ENCODE measurements at regions not wholly inside any gene's neighbourhood (a gene's known extent, or its start where the extent isn't known, plus 50 kb on each side); places are given as distances from the start of the nearest gene placed in this dataset.
"Not testable (repeated sequence)": the region's sequence is repeated elsewhere in the genome, so short reads cannot be mapped to it uniquely, and the experiment has no call there.

DNA sequence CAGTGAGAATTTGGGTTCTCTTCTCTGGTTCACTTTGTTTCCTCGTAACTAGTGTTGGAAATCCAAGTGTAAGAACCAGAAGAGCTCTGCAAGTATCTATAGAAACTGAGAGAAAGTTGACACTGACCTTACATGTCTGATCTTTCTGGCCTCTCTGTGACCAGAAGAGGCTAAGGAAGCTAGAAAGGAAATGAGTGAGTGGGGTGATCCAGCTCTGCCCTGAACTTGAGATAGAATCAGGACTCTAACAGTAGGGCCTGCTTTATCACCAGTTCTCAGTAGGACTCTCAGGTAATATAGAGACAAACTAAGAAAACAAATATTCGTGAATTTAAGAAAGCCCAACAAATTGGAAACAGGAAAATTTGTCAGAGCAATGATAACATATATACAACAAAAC is 441.2 kb upstream of the ZNF804A start:
- no peak for DNase-seq

DNA sequence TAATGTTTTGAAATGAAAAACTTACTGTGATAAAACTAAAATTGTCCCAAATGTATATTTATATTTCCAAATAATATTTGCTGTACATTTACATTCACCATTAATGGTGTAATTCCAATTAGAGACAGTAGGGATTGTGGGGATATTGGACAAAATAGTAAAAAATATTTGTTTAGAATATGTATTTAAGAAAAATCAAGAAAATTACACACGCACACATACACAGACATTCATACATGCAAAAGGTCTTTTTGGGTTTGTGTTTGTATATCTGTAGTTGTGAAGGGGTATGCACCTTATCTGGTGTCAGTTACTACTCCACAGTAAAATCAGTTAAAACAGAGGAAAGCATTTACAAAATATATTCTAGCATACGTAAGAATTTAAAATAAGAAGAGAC is 435.9 kb upstream of the ZNF804A start:
- DNase-seq: no peak

DNA sequence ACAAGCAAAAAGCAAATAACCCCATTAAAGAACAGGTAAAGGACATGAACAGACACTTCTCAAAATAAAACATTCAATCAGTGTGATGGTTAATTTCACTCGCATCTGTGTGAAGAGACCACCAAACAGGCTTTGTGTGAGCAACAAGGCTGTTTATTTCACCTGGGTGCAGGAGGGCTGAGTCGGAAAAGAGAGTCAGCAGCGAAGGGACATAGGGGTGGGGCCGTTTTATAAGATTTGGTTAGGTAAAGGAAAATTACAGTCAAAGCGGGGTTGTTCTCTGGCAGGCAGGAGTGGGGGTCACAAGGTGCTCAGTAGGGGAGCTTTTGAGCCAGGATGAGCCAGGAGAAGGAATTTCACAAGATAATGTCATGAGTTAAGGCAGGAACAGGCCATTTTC is 429.5 kb upstream of the ZNF804A start:
- not testable (repeated sequence) for DNase-seq

DNA sequence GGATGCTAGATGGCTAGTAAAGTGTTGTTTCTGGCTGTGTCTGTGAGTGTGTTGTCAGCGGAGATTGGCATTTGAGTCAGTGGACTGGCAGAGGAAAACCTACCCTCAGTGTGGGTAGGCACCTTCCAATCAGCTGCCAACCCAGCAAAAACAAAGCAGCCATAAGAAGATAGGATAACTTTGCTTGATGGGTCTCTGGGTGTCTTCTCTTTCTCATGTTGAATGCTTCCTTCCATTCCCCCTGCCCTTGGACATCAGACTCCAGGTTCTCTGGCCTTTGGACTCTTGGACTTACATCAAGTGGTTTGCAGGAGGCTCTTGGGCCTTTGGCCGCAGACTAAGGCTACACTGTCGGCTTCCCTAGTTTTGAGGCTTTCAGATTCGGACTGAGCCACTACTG is 429.0 kb upstream of the ZNF804A start:
- DNase-seq: no peak

DNA sequence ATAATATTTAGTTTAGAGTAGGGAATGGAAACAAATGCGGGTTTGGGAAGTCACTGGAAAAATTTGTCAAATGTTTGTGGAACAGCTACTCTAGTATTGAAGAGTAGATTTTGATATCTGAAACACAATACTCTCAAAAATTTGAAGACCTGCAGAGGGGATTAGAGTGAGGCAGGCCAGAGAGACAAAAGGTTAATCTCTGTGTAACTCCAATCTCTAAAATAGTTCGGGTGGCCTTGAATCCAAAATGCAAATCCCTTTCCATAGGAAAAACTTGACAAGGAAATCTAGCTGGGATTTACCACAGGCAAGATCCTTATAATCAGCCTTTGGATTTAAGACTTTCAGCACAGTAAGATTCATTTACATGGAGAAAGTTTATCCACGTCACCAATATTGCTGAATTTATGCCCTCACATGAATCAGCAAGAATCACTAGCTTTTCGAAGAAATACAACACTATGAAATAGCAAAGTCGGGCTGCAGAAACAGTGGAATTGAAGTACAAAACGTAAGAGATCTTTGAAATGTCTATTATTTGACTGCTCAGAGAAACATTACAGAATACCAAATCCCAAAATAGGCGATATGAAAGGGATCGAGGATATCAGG is 423.7 kb upstream of the ZNF804A start:
- no peak for DNase-seq

DNA sequence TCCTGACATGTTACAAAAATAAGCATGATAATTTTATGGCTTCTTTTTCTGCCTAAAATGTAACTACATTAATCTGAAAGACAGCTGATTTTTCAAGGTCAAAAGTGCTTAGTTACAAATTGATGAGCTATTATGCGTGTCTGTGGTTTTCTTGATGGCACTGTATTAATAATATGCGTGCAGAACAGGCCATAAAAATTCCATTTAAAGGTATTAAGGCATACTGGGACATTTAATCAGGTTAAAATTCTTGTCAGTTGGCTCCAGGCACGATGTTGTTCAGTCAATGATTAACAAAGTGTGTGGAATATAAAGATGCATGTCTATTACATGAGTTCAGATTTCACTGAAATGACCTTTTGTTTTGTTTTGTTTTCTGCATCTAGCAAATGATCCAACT is 420.1 kb upstream of the ZNF804A start:
- DNase-seq: no peak

DNA sequence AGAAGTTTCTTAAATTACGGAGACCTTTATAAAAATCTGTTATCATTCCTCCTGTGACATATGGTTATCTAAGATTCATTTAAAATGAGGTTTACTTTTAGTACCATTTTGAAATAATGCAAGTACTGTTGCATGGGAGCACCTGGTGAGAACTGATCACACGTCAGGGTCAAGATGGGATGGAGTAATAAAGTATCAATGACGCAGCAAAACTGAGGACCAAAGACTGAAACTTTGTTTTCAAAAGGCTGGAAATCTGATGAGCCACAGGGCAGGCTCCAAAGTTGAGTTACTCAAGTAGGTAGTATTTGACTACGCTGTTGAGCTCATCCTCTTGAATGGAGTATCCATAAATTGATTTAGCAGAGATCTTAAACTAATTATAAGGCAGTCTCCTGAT is 411.9 kb upstream of the ZNF804A start:
- DNase-seq: no peak

DNA sequence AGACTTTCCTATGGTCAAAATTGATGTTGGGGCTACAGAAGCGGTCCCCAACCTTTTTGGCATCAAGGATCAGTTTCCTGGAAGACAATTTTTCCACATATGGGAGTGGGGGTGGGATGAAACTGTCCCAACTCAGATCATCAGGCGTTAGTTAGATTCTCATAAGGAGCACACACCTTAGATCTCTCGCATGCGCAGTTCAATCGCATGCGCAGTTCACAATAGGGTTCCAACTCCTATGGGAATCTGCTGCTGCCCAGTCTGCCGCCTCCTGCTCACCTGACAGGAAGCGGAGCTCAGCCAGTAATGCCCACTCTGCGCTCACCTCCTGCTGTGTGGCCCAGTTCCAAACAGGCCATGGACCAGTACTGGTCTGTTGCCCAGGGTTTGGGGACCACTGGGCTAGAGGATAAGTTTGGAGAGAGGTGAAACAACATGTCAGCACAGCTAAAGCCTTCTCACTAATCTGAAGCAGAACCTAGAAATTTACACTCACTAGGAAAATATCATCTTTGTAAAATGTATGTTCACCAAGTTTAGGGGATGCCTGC is 410.8 kb upstream of the ZNF804A start:
- no peak for DNase-seq

DNA sequence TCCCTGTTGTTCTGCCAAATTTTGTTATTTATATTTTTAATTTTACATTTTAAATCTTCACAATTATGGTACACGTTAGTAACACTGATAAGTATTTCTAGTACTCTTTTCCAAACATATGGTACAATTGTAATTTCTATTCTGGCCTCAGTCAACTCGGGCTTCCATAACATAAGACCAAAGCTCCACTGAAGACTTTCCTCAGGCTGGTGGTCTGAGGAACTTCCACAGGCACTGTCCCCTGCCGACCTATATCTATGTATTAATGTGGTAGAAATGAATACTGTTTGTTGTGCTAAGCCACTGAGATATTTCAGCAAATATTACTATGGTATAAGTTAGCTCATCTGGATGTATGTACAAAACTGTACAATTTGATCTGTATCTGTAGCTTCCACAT is 407.6 kb upstream of the ZNF804A start:
- DNase-seq: no peak

DNA sequence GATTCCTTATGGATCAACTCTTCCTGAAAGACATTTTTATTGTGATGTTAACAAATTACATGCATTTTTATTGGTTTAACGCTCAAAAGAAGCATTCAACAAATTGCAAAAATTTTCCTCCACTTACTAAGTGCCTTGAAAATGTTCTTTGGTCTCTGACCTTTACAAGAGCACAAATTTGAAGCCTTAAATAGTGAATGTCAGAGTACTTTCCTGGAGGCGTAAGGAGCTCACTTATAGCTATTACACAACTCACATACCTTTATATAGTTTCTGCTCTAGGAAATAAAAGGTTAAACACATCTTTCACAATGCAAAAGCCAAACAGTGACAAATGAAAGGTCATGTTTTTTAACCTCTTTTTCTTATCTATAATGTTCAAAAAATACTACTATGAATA is 405.7 kb upstream of the ZNF804A start:
- DNase-seq: no peak

DNA sequence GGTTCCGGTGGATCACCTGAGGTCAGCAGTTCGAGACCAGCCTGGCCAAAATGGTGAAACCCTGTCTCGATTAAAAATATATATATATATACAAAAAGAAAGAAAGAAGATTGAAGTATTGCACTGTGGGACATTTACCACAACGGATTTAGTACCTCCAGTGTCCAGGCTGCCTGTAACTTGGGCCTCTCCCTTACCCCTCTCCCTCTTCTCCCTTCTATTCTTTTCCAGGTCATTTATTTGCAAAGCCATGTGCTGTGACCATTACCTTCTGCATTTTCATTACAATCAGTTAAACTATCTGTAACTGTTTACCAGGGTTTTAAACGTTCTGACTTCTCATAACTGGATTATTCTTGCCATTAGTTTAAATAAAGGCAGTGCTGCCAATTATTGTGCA is 400.9 kb upstream of the ZNF804A start:
- no peak for DNase-seq

DNA sequence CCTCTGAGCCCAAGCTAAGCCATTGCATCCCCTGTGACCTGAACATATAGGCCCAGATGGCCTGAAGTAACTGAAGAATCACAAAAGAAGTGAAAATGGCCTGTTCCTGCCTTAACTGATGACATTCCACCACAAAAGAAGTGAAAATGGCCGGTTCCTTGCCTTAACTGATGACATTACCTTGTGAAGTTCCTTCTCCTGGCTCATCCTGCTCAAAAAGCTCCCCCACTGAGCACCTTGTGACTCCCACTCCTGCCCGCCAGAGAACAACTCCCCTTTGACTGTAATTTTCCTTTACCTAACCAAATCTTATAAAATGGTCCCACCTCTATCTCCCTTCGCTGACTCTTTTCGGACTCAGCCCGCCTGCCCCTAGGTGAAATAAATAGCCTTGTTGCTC is 399.5 kb upstream of the ZNF804A start:
- not testable (repeated sequence) for DNase-seq

DNA sequence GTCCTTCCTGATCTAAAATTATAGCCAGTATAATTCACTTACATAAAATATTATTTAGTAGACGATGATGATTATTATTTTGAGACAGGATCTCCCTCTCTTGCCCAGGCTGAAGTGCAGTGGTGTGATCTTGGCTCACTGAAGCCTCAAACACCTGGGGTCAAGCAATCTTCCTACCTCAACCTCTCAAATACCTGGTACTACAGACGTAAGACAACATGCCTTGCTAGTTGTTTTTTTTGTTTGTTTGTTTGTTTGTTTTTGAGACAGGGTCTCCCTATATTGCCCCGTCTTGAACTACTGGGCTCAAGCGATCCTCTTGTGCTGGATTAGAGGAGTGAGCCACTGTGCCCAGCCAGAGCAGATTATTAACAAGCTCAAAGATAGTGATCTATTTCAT is 399.1 kb upstream of the ZNF804A start:
- no peak for DNase-seq

DNA sequence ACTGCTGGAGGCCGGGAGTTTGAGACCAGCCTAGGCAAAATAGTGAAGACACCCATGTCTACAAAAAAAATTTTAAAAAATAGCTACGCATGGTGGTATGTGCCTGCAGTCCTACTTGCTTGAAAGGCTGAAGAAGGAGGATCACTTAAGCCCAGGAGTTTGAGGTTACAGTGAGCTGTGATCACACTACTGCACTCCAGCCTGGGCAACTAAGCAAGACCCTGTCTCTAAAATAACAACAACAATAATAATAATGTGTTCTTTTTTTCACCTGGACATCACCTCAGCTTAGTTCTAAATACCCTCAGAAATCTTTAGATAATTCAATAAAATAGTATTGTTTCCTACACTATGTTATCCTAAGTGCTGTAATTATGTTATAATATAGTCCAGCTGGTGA is 397.1 kb upstream of the ZNF804A start:
- DNase-seq: no peak

DNA sequence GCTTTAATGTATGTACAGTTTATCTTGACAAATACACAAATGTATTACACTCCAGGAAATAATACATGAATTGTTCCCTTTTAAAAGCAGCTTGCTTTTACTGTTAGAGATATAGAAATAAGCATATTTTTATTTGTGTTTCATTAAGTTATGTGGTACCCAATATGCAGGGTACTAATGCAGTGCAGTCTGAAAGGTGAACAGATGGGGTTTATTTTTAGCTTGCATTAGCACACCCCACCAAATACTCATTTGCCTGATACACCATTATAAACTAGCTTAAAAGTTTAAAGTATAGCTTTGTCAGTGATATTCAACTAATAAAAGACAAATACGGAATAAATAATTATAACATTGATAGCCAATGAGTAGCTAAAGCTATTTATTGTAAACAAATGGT is 394.7 kb upstream of the ZNF804A start:
- no peak for DNase-seq

DNA sequence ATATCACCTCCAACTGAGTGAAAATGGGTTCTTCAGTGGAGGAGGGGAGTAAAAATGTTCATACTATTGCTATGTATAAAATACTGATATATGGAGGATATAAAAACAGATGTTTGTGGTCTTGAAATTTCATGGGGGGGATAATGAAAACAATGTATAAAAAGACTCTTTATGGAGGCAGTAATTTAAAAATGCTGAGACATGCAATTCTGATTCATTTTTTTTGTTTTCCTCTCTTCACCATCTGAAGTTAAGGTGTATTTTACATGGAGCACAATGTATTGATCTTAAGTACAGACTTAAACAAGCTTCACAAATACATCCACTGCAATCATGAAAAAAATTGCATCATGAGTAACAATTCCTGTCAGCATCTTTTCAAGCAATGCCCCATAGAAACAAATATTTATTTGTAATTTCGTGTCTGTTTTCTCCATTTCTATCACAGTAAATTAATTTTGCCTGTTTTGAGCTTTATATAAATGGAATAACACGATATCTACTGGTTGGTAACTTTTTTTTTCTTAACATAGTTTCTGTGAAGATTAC is 393.2 kb upstream of the ZNF804A start:
- DNase-seq: no peak

DNA sequence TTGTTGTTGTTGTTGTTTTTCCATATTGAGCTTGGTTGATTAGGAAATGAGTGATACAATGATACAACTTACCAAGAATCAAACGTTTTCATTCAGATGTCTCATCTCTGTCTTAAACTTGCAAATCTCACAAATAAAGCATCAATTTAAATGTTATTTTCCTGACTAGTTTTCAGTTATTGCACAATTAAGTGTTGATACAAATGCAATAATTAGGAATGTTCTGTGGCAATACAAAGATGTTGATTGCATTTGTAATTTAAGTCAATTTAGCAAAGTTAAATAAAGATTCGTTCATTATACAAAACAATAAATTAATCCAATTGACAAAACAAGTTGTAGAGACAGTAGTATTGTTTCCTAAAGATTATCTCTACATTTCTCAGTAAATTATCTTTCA is 392.3 kb upstream of the ZNF804A start:
- no peak for DNase-seq

DNA sequence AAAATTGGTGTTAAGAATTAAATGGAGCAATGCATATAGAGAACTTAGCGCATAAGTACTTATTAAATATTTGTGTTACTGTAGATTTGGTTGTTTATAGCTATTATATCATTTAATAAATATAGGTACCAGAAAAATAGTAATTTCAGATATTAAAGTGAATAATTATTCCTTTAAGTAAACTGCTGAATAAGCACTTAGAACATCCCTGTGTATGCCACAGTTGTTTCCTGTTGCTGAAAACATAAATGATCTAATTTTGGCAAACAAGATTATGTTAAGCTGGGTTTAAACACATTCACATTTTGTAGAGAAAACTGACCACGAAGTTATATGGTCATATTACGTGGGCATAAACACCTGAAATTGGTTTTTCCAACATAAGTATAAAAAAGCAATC is 388.0 kb upstream of the ZNF804A start:
- no peak for DNase-seq

DNA sequence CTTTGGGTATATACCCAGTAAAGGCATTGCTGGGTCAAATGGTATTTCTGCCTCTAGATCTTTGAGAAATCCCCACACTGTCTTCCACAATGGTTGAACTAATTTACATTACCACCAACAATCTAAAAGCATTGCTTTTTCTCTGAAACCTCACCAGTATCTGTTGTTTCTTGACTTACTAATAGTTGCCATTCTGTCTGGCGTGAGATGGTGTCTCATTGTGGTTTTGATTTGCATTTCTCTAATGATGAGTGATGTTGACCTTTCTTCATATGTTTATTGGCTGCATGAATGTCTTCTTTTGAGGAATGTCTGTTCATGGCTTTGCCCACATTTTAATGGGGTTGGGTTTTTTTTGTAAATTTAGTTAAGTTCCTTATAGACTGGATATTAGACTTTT is 382.6 kb upstream of the ZNF804A start:
- no peak for DNase-seq

DNA sequence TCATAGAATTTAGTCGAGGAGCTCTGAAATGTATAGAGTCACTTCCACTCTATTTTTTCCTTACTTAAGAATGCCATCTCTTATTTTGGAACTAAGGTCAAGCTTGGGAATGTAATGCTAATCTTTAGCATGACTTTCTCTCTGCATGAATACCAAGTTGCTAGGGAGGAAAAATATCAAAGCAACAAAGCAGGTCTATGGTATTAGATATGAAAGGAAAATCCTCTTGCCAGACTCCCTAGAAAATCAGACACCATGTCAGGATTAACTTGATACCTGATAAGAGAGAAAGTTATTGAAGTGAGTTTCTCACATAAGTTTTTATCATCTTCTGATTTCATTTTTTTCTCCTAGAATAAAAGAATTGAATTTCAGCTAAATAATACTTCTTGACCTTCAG is 341.7 kb upstream of the ZNF804A start:
- DNase-seq: no peak

DNA sequence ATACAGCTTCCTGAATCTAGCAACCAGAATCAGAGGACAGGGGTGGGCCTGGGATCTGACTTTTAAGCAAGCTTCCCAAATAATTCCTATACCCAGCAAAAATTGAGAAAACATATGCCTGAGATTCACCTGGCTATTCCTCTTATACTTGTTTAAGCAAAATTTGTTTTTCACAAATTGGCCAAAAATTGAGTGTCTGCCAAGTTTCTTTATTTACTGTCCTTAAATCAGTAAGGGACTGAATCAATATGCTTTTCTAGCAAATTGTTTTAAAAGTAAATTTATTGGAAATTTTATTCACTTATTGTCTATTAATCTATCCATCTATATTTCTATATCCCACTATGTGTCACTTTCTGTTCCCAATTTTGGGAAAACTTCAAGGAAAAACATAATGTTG is 337.0 kb upstream of the ZNF804A start:
- DNase-seq: no peak

DNA sequence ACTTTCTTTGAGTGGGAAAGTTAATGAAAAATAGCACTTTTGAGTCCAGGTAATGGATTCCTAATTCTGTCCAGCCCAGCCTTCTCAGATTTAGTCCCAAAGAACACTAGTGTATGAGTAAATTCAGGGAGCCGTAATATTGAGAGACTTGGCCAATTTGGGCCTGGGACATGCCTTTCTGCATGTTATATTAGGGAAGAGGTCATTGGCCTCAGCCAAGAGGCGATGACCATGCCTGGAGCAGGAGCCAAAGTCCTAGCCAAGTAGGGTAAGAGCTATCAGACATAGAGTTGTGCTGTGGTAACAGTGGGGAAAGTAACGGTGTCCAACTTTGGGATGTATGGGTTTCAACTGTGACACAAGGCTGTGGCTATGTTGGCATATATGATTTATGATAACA is 336.5 kb upstream of the ZNF804A start:
- no peak for DNase-seq

DNA sequence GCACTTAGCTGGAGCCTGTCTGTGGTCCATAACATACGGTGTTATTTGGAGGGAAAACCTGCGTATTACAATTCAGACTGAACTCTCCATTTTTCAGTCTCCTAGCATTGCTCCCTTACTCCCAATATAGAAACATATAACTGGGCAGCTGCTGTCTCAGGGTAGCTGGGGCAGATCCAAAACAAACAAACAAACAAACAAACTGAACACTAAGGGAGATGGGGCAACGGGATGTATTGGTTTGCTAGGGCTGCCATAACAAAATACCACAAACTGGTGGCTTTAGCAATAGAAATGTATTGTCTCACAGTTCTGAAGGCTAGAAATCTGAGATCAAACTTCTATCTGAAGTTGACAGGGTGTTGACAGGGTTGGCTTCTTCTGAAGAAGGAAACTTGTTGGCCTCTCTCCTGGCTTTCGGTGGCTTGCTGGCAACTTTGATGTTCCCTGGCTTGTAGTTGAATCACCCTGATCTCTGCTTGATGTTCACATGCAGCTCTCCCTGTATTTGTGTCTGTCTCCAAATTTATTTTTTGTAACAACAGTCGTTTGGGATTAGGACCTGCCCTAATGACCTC is 329.3 kb upstream of the ZNF804A start:
- DNase-seq: no peak

DNA sequence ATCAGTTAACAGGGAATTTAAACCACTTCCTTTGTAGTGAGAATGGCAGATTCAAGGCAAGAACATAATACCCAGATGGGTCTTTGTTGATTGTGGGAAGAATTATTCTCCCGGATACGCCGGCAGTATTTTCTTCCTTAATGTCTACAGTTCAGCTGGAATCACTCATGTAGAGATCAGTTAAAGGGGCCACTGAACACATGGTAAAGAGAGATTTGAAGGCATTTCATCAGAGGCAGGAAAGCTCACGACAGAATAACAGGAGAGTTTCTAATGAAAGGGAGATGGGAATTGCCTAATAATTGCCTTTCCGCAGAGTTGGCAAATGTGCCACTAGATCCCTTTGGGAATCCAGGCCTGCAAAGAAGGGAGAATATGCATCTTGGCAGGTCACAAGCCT is 327.7 kb upstream of the ZNF804A start:
- DNase-seq: no peak

DNA sequence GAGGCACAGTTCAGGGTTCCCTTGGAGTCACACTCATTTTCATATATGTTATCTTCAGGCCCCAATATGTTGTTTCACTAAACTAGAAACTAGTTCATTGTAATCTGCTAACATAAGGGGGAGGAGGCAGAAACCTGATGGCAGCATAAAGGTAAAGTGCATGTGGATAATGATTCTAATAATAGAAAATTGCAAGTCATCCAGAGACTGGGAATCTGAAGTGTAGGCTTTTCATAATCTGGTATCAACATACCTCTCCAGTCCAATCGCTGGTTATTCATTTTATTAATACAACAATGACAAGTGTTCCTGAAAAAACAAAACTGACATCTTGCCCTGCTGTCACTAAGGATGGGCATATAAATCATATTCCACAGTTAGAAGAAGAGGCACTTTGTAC is 326.3 kb upstream of the ZNF804A start:
- no peak for DNase-seq
